HEK293T (cell line): ENCODE measurements at regions not wholly inside any gene's neighbourhood (a gene's known extent, or its start where the extent isn't known, plus 50 kb on each side); places are given as distances from the start of the nearest gene placed in this dataset.
"Not testable (repeated sequence)": the region's sequence is repeated elsewhere in the genome, so short reads cannot be mapped to it uniquely, and the experiment has no call there.

Source experiments
- CTCF ChIA-PET: fragments of 350-600 bp; formaldehyde crosslinking; extraction: SDS; loops from one replicate; lab custom pipeline; 2021; ENCODE audit warnings: antibody characterized with exemption, inconsistent platforms; lab: Yijun Ruan, JAX
- POLR2A ChIA-PET: fragments of 350-600 bp; formaldehyde crosslinking; extraction: SDS; loops from one replicate; lab custom pipeline; 2020; ENCODE audit warnings: antibody characterized with exemption, inconsistent platforms; lab: Yijun Ruan, JAX
- DNase-seq: peaks from one replicate; pipeline ENCODE4 v3.0.0; 2012; ENCODE audit warnings: mixed read lengths; ENCODE audit errors: extremely low spot score
- ARNT ChIP-seq: fragments of 450-650 bp; IDR thresholded peaks from 2 replicates; pipeline ENCODE4 v1.6.1; 2017; ENCODE audit warnings: mild to moderate bottlenecking
- BHLHE40 ChIP-seq: fragments of 450-650 bp; IDR thresholded peaks from 2 replicates; pipeline ENCODE4 v1.6.1; 2016; ENCODE audit warnings: mild to moderate bottlenecking, moderate library complexity, borderline replicate concordance
- CTBP1 ChIP-seq: fragments of 450-650 bp; IDR thresholded peaks from 2 replicates; pipeline ENCODE4 v1.6.1; 2016; ENCODE audit warnings: borderline replicate concordance
- ELF4 ChIP-seq: fragments of 450-650 bp; IDR thresholded peaks from 2 replicates; pipeline ENCODE4 v1.6.1; 2017; ENCODE audit warnings: antibody characterized with exemption
- FOXA1 ChIP-seq: fragments of 450-650 bp; IDR thresholded peaks from 2 replicates; pipeline ENCODE4 v1.6.1; 2016; ENCODE audit warnings: mild to moderate bottlenecking
- FOXK2 ChIP-seq: fragments of 450-650 bp; IDR thresholded peaks from 2 replicates; pipeline ENCODE4 v1.6.1; 2016; ENCODE audit warnings: mild to moderate bottlenecking
- FOXM1 ChIP-seq: fragments of 450-650 bp; IDR thresholded peaks from 2 replicates; pipeline ENCODE4 v1.6.1; 2017; ENCODE audit warnings: mild to moderate bottlenecking, borderline replicate concordance
- HDGF ChIP-seq: fragments of 450-650 bp; IDR thresholded peaks from 2 replicates; pipeline ENCODE4 v1.6.1; 2017; ENCODE audit warnings: antibody characterized with exemption, borderline replicate concordance
- L3MBTL2 ChIP-seq: fragments of 450-650 bp; conservative IDR thresholded peaks from 2 replicates; pipeline ENCODE4 v1.6.1; 2016; ENCODE audit warnings: mild to moderate bottlenecking
- LEF1 ChIP-seq: fragments of 450-650 bp; IDR thresholded peaks from 2 replicates; pipeline ENCODE4 v1.6.1; 2017; ENCODE audit warnings: mild to moderate bottlenecking, borderline replicate concordance
- NFRKB ChIP-seq: fragments of 450-650 bp; IDR thresholded peaks from 2 replicates; pipeline ENCODE4 v1.6.1; 2016; ENCODE audit warnings: mild to moderate bottlenecking, moderate library complexity
- PKNOX1 ChIP-seq: fragments of 450-650 bp; IDR thresholded peaks from 2 replicates; pipeline ENCODE4 v1.6.1; 2016
- SP1 ChIP-seq: fragments of 450-650 bp; IDR thresholded peaks from 2 replicates; pipeline ENCODE4 v1.6.1; 2017
- SUZ12 ChIP-seq: fragments of 450-650 bp; IDR thresholded peaks from 2 replicates; pipeline ENCODE4 v1.6.1; 2016; ENCODE audit warnings: mild to moderate bottlenecking
- TARDBP ChIP-seq: fragments of 450-650 bp; IDR thresholded peaks from 2 replicates; pipeline ENCODE4 v1.6.1; 2016
- ZNF384 ChIP-seq: fragments of 450-650 bp; IDR thresholded peaks from 2 replicates; pipeline ENCODE4 v1.6.1; 2016

DNA sequence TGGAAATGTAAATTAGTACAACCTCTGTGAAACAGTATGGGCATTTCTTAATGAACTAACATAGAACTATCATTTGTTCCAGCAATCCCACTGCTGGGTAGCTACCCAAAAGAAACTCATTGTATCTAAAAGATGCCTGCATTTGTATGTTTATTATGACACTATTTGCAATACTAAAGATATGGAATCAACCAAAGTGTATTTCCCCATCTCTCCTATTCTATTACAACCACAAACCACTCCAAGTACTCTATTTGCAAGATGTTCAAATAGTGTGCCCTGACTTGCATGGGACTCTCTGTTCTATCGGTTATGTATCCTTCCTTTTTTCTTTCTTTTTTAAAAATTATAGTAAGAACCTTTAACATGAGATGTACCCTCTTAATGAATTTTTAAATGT lies 845.2 kb downstream of the CDH11 start:
- ChIA-PET POLR2A (no interaction called here), CTCF (no interaction called here)
- no peak for TF ChIP-seq HDGF
- no peak for TF ChIP-seq CTBP1
- TF ChIP-seq ARNT, result no peak
- no peak for TF ChIP-seq SP1
- no peak for TF ChIP-seq SUZ12
- TF ChIP-seq NFRKB, result no peak
- no peak for TF ChIP-seq ZNF384
- no peak for TF ChIP-seq BHLHE40
- TF ChIP-seq FOXM1, result no peak
- no peak for TF ChIP-seq LEF1
- TF ChIP-seq L3MBTL2, result no peak
- no peak for DNase-seq

DNA sequence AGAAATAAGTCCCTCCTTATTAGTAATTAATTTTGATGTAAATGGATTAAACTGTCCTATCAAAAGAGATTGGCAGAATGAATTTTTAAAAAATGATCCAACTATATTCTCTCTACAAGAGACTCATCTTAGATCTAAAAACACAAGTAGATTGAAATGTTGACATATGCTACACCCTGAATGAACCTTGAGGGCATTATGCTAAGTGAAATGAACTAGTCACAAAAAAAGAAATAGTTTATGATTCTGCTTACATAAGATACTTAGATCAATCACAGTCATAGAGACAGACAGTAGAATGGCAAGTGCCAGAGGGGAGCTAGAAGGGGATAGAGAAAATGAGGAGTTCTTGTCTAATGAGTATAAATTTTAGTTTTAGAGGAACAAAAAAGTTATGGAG lies 849.8 kb downstream of the CDH11 start:
- ChIA-PET POLR2A (no interaction called here), CTCF (no interaction called here)
- DNase-seq, result no peak
- TF ChIP-seq ZNF384 (no peak), FOXM1 (no peak), PKNOX1 (no peak), FOXK2 (no peak), NFRKB (no peak), HDGF (no peak), BHLHE40 (no peak), TARDBP (no peak), FOXA1 (no peak), CTBP1 (no peak), ELF4 (no peak), ARNT (no peak), SUZ12 (no peak), SP1 (no peak)

- no peak for TF ChIP-seq ELF4
- TF ChIP-seq SP1, result no peak
- TF ChIP-seq HDGF, result no peak
- no peak for DNase-seq
- ChIA-PET CTCF (no interaction called here), POLR2A (no interaction called here)
These were observed 852.1 kb downstream of the CDH11 start for GRCh38 chr16:64269756-64270155.

GRCh38 chr16:64265756-64266155 lies 856.1 kb downstream of the CDH11 start:
- POLR2A ChIA-PET, result no interaction called here
- no peak for TF ChIP-seq L3MBTL2
- no peak for TF ChIP-seq SP1
- no peak for TF ChIP-seq SUZ12
- TF ChIP-seq FOXK2, result no peak
- no peak for TF ChIP-seq NFRKB
- TF ChIP-seq FOXA1, result no peak
- no peak for TF ChIP-seq ARNT
- CTCF ChIA-PET, result no interaction called here
- no peak for DNase-seq

DNA sequence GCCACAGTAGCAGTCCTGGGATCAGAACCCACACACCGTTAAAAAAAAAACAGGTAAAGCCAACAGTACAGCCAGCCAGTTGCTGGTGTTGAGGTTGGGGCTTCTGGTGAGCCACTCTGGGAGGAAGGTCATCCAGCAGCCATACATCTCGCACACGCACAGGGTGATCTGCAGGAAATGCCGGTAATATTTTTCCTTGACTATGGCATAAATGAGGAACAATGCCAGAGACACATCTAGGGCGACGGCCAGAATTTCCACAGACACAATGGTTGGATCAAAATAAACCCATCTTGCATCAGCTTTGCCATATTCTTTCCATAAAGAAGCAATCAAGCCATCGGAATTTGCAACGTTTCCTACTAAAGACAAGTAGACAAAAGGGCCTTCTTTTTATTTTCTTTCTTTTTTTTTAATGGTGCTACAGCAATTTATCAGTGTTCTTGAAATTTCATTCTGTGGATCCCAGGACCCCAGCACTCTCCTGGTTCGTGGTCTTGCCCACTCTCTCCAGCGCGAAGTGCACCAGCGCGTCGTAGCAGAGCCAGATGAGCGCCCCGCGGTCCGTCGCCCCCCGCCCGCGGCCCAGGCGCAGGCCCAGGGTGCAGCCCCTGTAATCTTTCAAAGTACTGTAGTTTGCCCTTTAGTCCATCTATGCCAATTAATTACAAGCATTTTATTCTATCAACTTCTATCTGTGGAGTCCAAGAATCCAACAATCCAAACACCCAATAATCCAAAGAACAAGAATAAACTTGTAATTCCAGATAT lies 861.0 kb downstream of the CDH11 start:
- DNase-seq, CTCF ChIA-PET, POLR2A ChIA-PET: not testable (repeated sequence)

GRCh38 chr16:64254443-64255367 lies 867.2 kb downstream of the CDH11 start:
- POLR2A ChIA-PET, result no interaction called here
- no peak for DNase-seq
- TF ChIP-seq ARNT (no peak), L3MBTL2 (no peak), SUZ12 (no peak), BHLHE40 (no peak), SP1 (no peak), ELF4 (no peak), ZNF384 (no peak), PKNOX1 (no peak)
- CTCF ChIA-PET, result no interaction called here

DNA sequence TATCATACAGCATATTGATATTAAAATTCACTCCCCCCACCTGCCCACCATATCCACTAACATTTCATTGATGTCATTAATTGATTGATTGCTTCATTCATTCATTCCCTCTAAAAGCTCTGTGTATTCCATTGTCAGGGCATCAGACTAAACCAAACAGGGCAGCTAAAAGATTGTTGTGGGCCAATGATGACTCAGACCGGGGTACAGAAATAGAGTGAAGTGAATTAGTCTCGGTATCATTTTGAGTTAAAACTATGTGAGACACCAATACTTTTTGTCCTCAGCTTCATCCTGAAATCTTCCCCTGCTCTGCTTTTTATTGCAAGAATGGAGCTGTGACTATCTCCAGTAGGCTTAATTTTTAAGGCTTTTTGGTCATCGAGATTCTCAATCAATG lies 868.3 kb downstream of the CDH11 start:
- no peak for DNase-seq
- POLR2A ChIA-PET, result no interaction called here
- no peak for TF ChIP-seq ARNT
- no peak for TF ChIP-seq LEF1
- no peak for TF ChIP-seq TARDBP
- TF ChIP-seq SUZ12, result no peak
- TF ChIP-seq BHLHE40, result no peak
- no peak for TF ChIP-seq L3MBTL2
- TF ChIP-seq FOXA1, result no peak
- no peak for TF ChIP-seq FOXM1
- TF ChIP-seq FOXK2, result no peak
- TF ChIP-seq PKNOX1, result no peak
- no peak for TF ChIP-seq ELF4
- TF ChIP-seq HDGF, result no peak
- TF ChIP-seq CTBP1, result no peak
- TF ChIP-seq SP1, result no peak
- TF ChIP-seq NFRKB, result no peak
- CTCF ChIA-PET, result no interaction called here
